Hematopoietic multipotent progenitor cell treated with erythropoietin and hydrocortisone succinate and interleukin-3 and kit ligand, for 6 days (in vitro differentiated cells): ENCODE measurements at regions not wholly inside any gene's neighbourhood (a gene's known extent, or its start where the extent isn't known, plus 50 kb on each side); places are given as distances from the start of the nearest gene placed in this dataset.

Experiments used
- DNase-seq: peaks from one replicate; pipeline ENCODE4 v3.0.0-alpha.2; 2015

- DNase-seq, result no peak
Observed at GRCh38 chr4:46594661-46595060, 204.7 kb upstream of the GABRA2 start.

GRCh38 chr4:46586566-46586965 lies 196.6 kb upstream of the GABRA2 start:
- DNase-seq, result no peak

GRCh38 chr4:46581677-46582076 lies 191.7 kb upstream of the GABRA2 start:
- no peak for DNase-seq

- DNase-seq, result no peak
Observed at GRCh38 chr4:46554760-46555465, 165.0 kb upstream of the GABRA2 start.

GRCh38 chr4:46550471-46550870 lies 160.5 kb upstream of the GABRA2 start:
- DNase-seq, result no peak

- no peak for DNase-seq
Observed at GRCh38 chr4:46549125-46549524, 159.2 kb upstream of the GABRA2 start.

- DNase-seq, result no peak
Observed at GRCh38 chr4:46524751-46525150, 134.8 kb upstream of the GABRA2 start.

- no peak for DNase-seq
Observed at GRCh38 chr4:46520361-46520760, 130.4 kb upstream of the GABRA2 start.

GRCh38 chr4:46515940-46516339 lies 126.0 kb upstream of the GABRA2 start:
- DNase-seq, result no peak

- DNase-seq, result no peak
Observed at GRCh38 chr4:46508216-46508615, 118.3 kb upstream of the GABRA2 start.

GRCh38 chr4:46506876-46507275 lies 116.9 kb upstream of the GABRA2 start:
- DNase-seq, result no peak

GRCh38 chr4:46505131-46505530 lies 115.2 kb upstream of the GABRA2 start:
- no peak for DNase-seq

GRCh38 chr4:46503739-46504138 lies 113.8 kb upstream of the GABRA2 start:
- peak; percentile 1 for DNase-seq

- no peak for DNase-seq
Observed at GRCh38 chr4:46492394-46492793, 102.5 kb upstream of the GABRA2 start.

GRCh38 chr4:46491455-46491854 lies 101.5 kb upstream of the GABRA2 start:
- no peak for DNase-seq

- DNase-seq, result no peak
Observed at GRCh38 chr4:46484881-46485280, 95.0 kb upstream of the GABRA2 start.

- no peak for DNase-seq
Observed at GRCh38 chr4:46462733-46463132, 72.8 kb upstream of the GABRA2 start.

GRCh38 chr4:46459308-46459707 lies 69.4 kb upstream of the GABRA2 start:
- DNase-seq, result no peak

GRCh38 chr4:46450556-46450955 lies 60.6 kb upstream of the GABRA2 start:
- DNase-seq, result no peak

GRCh38 chr4:46445710-46446314 lies 55.9 kb upstream of the GABRA2 start:
- DNase-seq, result no peak

- no peak for DNase-seq
Observed at GRCh38 chr4:46444318-46445000, 54.5 kb upstream of the GABRA2 start.

- no peak for DNase-seq
Observed at GRCh38 chr4:46442963-46443362, 53.0 kb upstream of the GABRA2 start.

- DNase-seq, result no peak
Observed at GRCh38 chr4:46441136-46441859, 51.4 kb upstream of the GABRA2 start.
